Retina (tissue), 1 donor: ENCODE measurements at regions not wholly inside any gene's neighbourhood (a gene's known extent, or its start where the extent isn't known, plus 50 kb on each side); places are given as distances from the start of the nearest gene placed in this dataset.
A peak's percentile ranks its signal among the peaks of the same experiment; 100 is the strongest.

Source experiments
- DNase-seq: peaks from one replicate; pipeline ENCODE4 v3.0.0-alpha.2; 2016

- DNase-seq, result no peak
Measured at GRCh38 chr14:61847861-61848260, 85.6 kb downstream of the SNAPC1 start.

- no peak for DNase-seq
Measured at GRCh38 chr14:61854898-61855297, 92.7 kb downstream of the SNAPC1 start.

- DNase-seq, result no peak
Measured at GRCh38 chr14:61860294-61860918, 98.2 kb downstream of the SNAPC1 start.

- DNase-seq, result no peak
Measured at GRCh38 chr14:61861320-61861865, 99.2 kb downstream of the SNAPC1 start.

GRCh38 chr14:61864329-61864898, 102.2 kb downstream of the SNAPC1 start:
- no peak for DNase-seq

GRCh38 chr14:61866932-61867920, 105.0 kb downstream of the SNAPC1 start:
- DNase-seq, result no peak

- DNase-seq, result no peak
Measured at GRCh38 chr14:61868846-61869245, 106.6 kb downstream of the SNAPC1 start.

GRCh38 chr14:61870163-61870562, 107.9 kb downstream of the SNAPC1 start:
- DNase-seq, result no peak

GRCh38 chr14:61872452-61872851, 110.2 kb downstream of the SNAPC1 start:
- no peak for DNase-seq

GRCh38 chr14:61875483-61875882, 113.3 kb downstream of the SNAPC1 start:
- no peak for DNase-seq

- peak; percentile 15 for DNase-seq
Measured at GRCh38 chr14:61876362-61877034, 114.3 kb downstream of the SNAPC1 start.

GRCh38 chr14:61877035-61877390, 114.8 kb downstream of the SNAPC1 start:
- peak; percentile 16 for DNase-seq

- DNase-seq, result no peak
Measured at GRCh38 chr14:61877768-61878167, 115.5 kb downstream of the SNAPC1 start.

- DNase-seq, result no peak
Measured at GRCh38 chr14:61878931-61879330, 116.7 kb downstream of the SNAPC1 start.

GRCh38 chr14:61881046-61881445, 118.8 kb downstream of the SNAPC1 start:
- no peak for DNase-seq

GRCh38 chr14:61884711-61885110, 122.5 kb downstream of the SNAPC1 start:
- no peak for DNase-seq

- DNase-seq, result no peak
Measured at GRCh38 chr14:61885203-61885961, 123.2 kb downstream of the SNAPC1 start.

GRCh38 chr14:61887628-61888027, 125.4 kb downstream of the SNAPC1 start:
- no peak for DNase-seq

GRCh38 chr14:61889914-61890351, 127.7 kb downstream of the SNAPC1 start:
- no peak for DNase-seq

- peak; percentile 37 for DNase-seq
Measured at GRCh38 chr14:61891170-61891569, 128.9 kb downstream of the SNAPC1 start.

- no peak for DNase-seq
Measured at GRCh38 chr14:61891810-61892209, 129.6 kb downstream of the SNAPC1 start.

GRCh38 chr14:61893371-61893940, 131.2 kb downstream of the SNAPC1 start:
- DNase-seq, result no peak
